Natural killer cell (primary cell): ENCODE measurements at regions not wholly inside any gene's neighbourhood (a gene's known extent, or its start where the extent isn't known, plus 50 kb on each side); places are given as distances from the start of the nearest gene placed in this dataset.

Experiments used
- ATAC-seq, 3 donors: fragments of 150-1000 bp in 2 of 3; fragments of 200-7000 bp in 1 of 3; cut with Tn5 transposase; 1 replicate in 1 of 3; 2 replicates in 2 of 3; pipeline ENCODE4 v1.10.0; 2021; ENCODE audit warnings: mild to moderate bottlenecking in 2 of 3, moderate library complexity in 2 of 3
- DNase-seq, 2 donors: peaks; one replicate each; pipeline versions ENCODE4 v3.0.0 to v3.0.0-alpha.2; 2013 to 2021; ENCODE audit warnings: mixed read lengths in 1 of 2
- H3K27ac ChIP-seq: one replicate; pipeline ENCODE4 v1.5.1; 2013; ENCODE audit warnings: mild to moderate bottlenecking, low read length
- H3K27me3 ChIP-seq: one replicate; pipeline ENCODE4 v1.6.1; 2013; ENCODE audit warnings: low read length; ENCODE audit not compliant: control insufficient read depth, insufficient read depth
- H3K36me3 ChIP-seq: one replicate; pipeline ENCODE4 v1.6.1; 2013; ENCODE audit warnings: low read length; ENCODE audit not compliant: control insufficient read depth, insufficient read depth
- H3K4me1 ChIP-seq: one replicate; pipeline ENCODE4 v1.6.1; 2013; ENCODE audit warnings: low read length; ENCODE audit not compliant: control insufficient read depth, insufficient read depth
- H3K4me3 ChIP-seq: one replicate; pipeline ENCODE4 v1.5.1; 2013; ENCODE audit warnings: low read length
- H3K9me3 ChIP-seq: one replicate; pipeline ENCODE4 v1.6.1; 2013; ENCODE audit warnings: low read length; ENCODE audit not compliant: control insufficient read depth, insufficient read depth
- H3K27ac Mint-ChIP-seq, 2 donors: one replicate each; pipeline ENCODE4 v1.8.0; 2022; ENCODE audit warnings: mild to moderate bottlenecking in 2 of 2, mixed read lengths in 2 of 2, moderate library complexity in 1 of 2
- H3K27me3 Mint-ChIP-seq, 2 donors: one replicate each; pipeline ENCODE4 v1.8.0; 2022; ENCODE audit warnings: low read depth in 2 of 2, mixed read lengths in 2 of 2
- H3K36me3 Mint-ChIP-seq: one replicate; pipeline ENCODE4 v1.8.0; 2022; ENCODE audit warnings: mixed read lengths
- H3K4me1 Mint-ChIP-seq, 2 donors: one replicate each; pipeline ENCODE4 v1.8.0; 2022; ENCODE audit warnings: mixed read lengths in 2 of 2
- H3K4me3 Mint-ChIP-seq: one replicate; pipeline ENCODE4 v1.8.0; 2022; ENCODE audit warnings: mild to moderate bottlenecking, moderate library complexity, mixed read lengths
- H3K9me3 Mint-ChIP-seq, 2 donors: one replicate each; pipeline ENCODE4 v1.8.0; 2022; ENCODE audit warnings: mixed read lengths in 2 of 2
- WGBS: methylation state at CpG from one replicate; pipeline ENCODE4 v1.1.7; 2013; ENCODE audit warnings: missing lambda C conversion rate; ENCODE audit not compliant: insufficient coverage; 5-methylcytosine and 5-hydroxymethylcytosine counted together
- intact Hi-C: fragments of 100-400 bp; cut with micrococcal nuclease; formaldehyde crosslinking; loops from one replicate; pipeline ENCODE4 v1.14.2; 2022
- TF ChIP-seq, protein P1 (sequence below): fragments of 200-600 bp; IDR thresholded peaks from one replicate; pipeline ENCODE4 v1.8.0; 2022; ENCODE audit warnings: antibody characterized with exemption

DNA sequence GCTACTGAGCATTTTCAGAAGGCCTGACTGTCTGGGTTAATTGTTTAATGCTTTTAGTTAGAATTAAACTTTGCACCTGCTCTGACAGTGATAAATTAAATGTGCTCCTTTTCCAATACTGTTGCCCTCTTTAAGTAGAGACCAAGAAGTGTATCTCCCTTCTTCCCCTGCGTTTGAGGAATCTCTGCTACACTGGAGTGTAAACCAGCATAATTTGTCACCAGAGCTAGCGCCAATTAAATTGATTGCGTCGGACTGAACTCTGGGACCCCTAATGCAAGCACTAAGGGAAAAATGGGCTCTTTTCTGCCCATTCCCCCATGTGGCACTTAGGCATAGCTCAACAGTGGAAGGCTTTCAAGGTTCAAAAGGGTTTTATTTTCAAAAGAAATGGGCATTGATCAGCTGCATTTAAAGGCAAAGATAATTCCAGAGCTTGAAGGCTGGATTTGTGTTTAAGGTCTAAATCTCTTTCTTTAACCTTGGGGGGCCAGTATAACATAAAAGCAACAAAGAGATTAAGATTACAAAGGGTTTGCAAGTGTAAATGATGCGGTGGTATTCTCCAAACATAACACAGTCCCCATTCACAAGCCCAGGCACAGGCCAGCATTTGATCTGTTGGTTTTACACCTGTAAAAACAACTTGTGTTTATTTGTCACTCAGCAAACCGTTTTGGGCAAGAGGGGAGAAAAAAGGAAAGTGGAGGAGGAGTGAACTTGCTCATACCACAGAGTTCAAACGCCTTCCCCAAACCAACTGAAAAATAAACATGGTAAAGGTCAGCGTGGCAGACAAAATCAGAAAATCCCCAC is 427.6 kb downstream of the BCL11A start:
- Mint-ChIP-seq H3K27ac (no peak overlapping the region), H3K4me1 (no peaks in the 10 kb centered on the region), H3K27me3 (no peaks in the 10 kb centered on the region), H3K9me3 (no peaks in the 10 kb centered on the region), H3K36me3 (no peaks in the 10 kb centered on the region), H3K4me3 (no peak overlapping the region)
- no peaks in the 10 kb centered on the region for H3K4me1 ChIP-seq
- no peaks in the 10 kb centered on the region for H3K9me3 ChIP-seq
- intact Hi-C loops, result no loop called here
- TF ChIP-seq, protein P1, sequence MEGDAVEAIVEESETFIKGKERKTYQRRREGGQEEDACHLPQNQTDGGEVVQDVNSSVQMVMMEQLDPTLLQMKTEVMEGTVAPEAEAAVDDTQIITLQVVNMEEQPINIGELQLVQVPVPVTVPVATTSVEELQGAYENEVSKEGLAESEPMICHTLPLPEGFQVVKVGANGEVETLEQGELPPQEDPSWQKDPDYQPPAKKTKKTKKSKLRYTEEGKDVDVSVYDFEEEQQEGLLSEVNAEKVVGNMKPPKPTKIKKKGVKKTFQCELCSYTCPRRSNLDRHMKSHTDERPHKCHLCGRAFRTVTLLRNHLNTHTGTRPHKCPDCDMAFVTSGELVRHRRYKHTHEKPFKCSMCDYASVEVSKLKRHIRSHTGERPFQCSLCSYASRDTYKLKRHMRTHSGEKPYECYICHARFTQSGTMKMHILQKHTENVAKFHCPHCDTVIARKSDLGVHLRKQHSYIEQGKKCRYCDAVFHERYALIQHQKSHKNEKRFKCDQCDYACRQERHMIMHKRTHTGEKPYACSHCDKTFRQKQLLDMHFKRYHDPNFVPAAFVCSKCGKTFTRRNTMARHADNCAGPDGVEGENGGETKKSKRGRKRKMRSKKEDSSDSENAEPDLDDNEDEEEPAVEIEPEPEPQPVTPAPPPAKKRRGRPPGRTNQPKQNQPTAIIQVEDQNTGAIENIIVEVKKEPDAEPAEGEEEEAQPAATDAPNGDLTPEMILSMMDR, result no peak
- no peak overlapping the region for H3K27ac ChIP-seq
- H3K36me3 ChIP-seq, result no peaks in the 10 kb centered on the region
- WGBS, result 80% methylated on average over 6 of the region's 8 CpGs
- no peak overlapping the region for H3K4me3 ChIP-seq
- no peak for DNase-seq
- ATAC-seq, result no peak
- no peaks in the 10 kb centered on the region for H3K27me3 ChIP-seq

DNA sequence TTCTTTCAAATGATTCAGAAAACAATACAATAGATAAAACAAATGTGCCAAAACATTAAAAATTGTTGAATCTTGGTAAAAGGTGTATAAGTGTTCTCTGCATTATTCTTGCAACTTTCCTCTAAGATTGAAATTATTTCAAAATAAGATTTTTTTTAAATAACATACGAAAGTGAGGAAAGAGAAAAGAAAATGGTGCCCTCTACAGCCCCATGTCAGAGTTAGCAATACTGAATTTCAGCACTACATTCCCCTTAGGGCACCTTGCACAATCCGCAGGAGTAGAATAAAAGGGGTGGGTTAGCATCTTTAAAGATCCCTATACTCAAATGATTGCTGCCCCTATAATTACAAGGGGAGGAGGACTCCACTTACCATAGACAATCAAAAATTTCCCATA is 433.7 kb downstream of the BCL11A start:
- no peak for DNase-seq
- Mint-ChIP-seq H3K4me1 (no peaks in the 10 kb centered on the region), H3K4me3 (no peak overlapping the region), H3K27ac (no peak overlapping the region), H3K36me3 (no peaks in the 10 kb centered on the region), H3K27me3 (peaks cover 0 to under 1% of the 10 kb centered on the region in 2 donors), H3K9me3 (peaks cover 0 to 3% of the 10 kb centered on the region in 2 donors)
- H3K27ac ChIP-seq, result no peak overlapping the region
- TF ChIP-seq, protein P1, result no peak
- WGBS, result no CpG with 5 or more reads among the region's 2 CpGs
- no peak overlapping the region for H3K4me3 ChIP-seq
- no peaks in the 10 kb centered on the region for H3K36me3 ChIP-seq
- ATAC-seq, result no peak
- H3K4me1 ChIP-seq, result no peaks in the 10 kb centered on the region
- H3K27me3 ChIP-seq, result no peaks in the 10 kb centered on the region
- H3K9me3 ChIP-seq, result no peaks in the 10 kb centered on the region
- intact Hi-C loops, result no loop called here

GRCh38 chr2:60118917-60119316 is 434.5 kb downstream of the BCL11A start:
- no peak overlapping the region for H3K27ac Mint-ChIP-seq
- no peak overlapping the region for H3K4me3 Mint-ChIP-seq
- Histone ChIP-seq H3K4me1 (no peaks in the 10 kb centered on the region), H3K27ac (no peak overlapping the region), H3K27me3 (no peaks in the 10 kb centered on the region), H3K4me3 (no peak overlapping the region), H3K9me3 (no peaks in the 10 kb centered on the region), H3K36me3 (no peaks in the 10 kb centered on the region)
- peaks cover 0 to 9% of the 10 kb centered on the region in 2 donors for H3K27me3 Mint-ChIP-seq
- TF ChIP-seq, protein P1, result no peak
- 93% methylated on average over 1 of the region's 1 CpG for WGBS
- ATAC-seq, result no peak
- no peaks in the 10 kb centered on the region for H3K36me3 Mint-ChIP-seq
- H3K4me1 Mint-ChIP-seq, result no peaks in the 10 kb centered on the region
- no peak for DNase-seq
- intact Hi-C loops, result no loop called here
- peaks cover 0 to 5% of the 10 kb centered on the region in 2 donors for H3K9me3 Mint-ChIP-seq

DNA sequence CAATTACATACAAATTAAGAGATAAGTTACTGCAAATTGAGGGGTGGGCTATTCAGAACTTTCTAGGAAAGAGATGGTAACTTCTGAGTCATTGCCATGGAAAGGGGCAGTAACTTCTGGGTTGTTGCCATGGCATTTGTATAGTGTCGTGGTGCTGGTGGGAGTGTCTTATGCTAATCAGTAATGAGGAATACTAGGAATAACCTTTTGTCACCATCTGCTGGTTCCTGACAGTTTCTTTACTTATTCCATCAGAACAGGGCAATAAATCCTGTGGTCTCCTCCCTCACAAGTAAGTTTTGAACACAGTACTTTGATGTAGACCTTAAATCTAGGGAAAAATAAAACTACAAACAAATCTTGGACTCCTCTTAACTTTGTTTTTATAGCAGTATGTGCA is 435.4 kb downstream of the BCL11A start:
- Histone ChIP-seq H3K27ac (no peak overlapping the region), H3K4me3 (no peak overlapping the region), H3K36me3 (no peaks in the 10 kb centered on the region), H3K9me3 (no peaks in the 10 kb centered on the region), H3K27me3 (no peaks in the 10 kb centered on the region), H3K4me1 (no peaks in the 10 kb centered on the region)
- Mint-ChIP-seq H3K36me3 (no peaks in the 10 kb centered on the region), H3K9me3 (peaks cover 0 to 6% of the 10 kb centered on the region in 2 donors), H3K4me3 (no peak overlapping the region), H3K4me1 (no peaks in the 10 kb centered on the region), H3K27ac (no peak overlapping the region), H3K27me3 (peaks cover 0 to 9% of the 10 kb centered on the region in 2 donors)
- intact Hi-C loops, result no loop called here
- DNase-seq (no peak), ATAC-seq (no peak)
- 78% methylated on average over 1 of the region's 1 CpG for WGBS
- TF ChIP-seq, protein P1, result no peak
